Muscle layer of duodenum (tissue), 2 donors: ENCODE measurements at regions not wholly inside any gene's neighbourhood (a gene's known extent, or its start where the extent isn't known, plus 50 kb on each side); places are given as distances from the start of the nearest gene placed in this dataset.

ENCODE experiments used
- H3K27ac ChIP-seq: one replicate; pipeline ENCODE4 v1.7.0; 2013; ENCODE audit warnings: mild to moderate bottlenecking, low read length
- H3K27me3 ChIP-seq: one replicate; pipeline ENCODE4 v1.7.0; 2013; ENCODE audit warnings: low read depth, mild to moderate bottlenecking, control low read depth, low read length
- H3K36me3 ChIP-seq, 2 donors: one replicate each; pipeline ENCODE4 v1.7.0; 2013; ENCODE audit warnings: low read length in 2 of 2, control low read depth in 1 of 2, mild to moderate bottlenecking in 1 of 2; ENCODE audit not compliant: insufficient read depth in 2 of 2, control insufficient read depth in 1 of 2
- H3K4me1 ChIP-seq, 2 donors: one replicate each; pipeline ENCODE4 v1.7.0; 2013; ENCODE audit warnings: low read length in 2 of 2, mild to moderate bottlenecking in 2 of 2, control low read depth in 1 of 2, moderate library complexity in 1 of 2; ENCODE audit not compliant: insufficient read depth in 2 of 2, control insufficient read depth in 1 of 2
- H3K4me3 ChIP-seq, 2 donors: one replicate each; pipeline ENCODE4 v1.7.0; 2013; ENCODE audit warnings: low read length in 2 of 2, low read depth in 1 of 2, mild to moderate bottlenecking in 1 of 2
- H3K9me3 ChIP-seq, 2 donors: one replicate each; pipeline ENCODE4 v1.7.0; 2013; ENCODE audit warnings: low read length in 2 of 2, control low read depth in 1 of 2, mild to moderate bottlenecking in 1 of 2; ENCODE audit not compliant: control insufficient read depth in 1 of 2
- donor health status: healthy.

DNA sequence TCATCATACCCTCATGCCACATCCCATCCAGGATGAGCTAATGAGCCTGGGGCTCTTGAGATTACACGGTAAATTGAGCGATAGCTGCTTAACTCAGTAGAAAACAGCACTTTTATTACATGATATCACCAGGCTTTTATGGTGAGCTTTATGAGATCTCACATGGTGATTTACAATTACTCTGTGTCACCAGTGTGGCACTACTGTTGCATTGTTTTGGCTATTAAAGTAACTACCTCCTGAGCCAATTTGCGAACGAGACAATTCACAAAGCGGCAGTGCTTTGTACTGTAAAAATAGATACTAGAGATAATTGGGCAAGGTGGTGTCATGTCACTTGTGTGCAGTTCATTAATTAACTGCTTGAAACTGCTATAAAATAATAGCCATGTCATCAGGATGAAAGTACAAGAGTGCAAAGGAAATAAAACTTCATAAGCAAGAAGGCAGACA lies 767.7 kb upstream of the ADGRL2 start:
- no peaks in the 10 kb centered on the region for H3K9me3 ChIP-seq
- no peak overlapping the region for H3K27ac ChIP-seq
- H3K36me3 ChIP-seq: no peaks in the 10 kb centered on the region
- H3K4me1 ChIP-seq: no peaks in the 10 kb centered on the region
- H3K27me3 ChIP-seq: no peaks in the 10 kb centered on the region
- no peak overlapping the region for H3K4me3 ChIP-seq

- H3K27me3 ChIP-seq: no peaks in the 10 kb centered on the region
- no peaks in the 10 kb centered on the region for H3K9me3 ChIP-seq
- no peak overlapping the region for H3K27ac ChIP-seq
- H3K4me1 ChIP-seq: no peaks in the 10 kb centered on the region
- H3K36me3 ChIP-seq: no peaks in the 10 kb centered on the region
- H3K4me3 ChIP-seq: no peak overlapping the region
These were observed 768.4 kb upstream of the ADGRL2 start for GRCh38 chr1:81032374-81032773.

DNA sequence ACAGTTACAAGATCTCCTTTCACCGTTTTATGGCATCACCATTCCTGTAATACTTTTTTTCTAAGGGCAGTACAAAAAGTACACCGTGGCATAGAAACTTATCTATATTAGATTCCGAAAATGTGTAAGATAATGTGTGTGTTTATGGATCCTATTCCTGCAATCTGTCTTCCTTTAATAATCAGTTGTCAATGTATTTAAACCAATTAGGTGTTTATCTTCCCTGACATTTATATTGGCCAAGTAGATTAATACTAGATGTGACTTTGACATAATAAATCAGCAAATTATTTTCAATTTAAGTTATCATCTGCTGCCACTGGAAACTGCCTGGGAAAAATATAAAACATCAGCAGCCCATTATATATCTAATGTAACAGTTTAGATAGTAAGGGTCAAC lies 770.3 kb upstream of the ADGRL2 start:
- Histone ChIP-seq H3K9me3 (no peaks in the 10 kb centered on the region), H3K27me3 (no peaks in the 10 kb centered on the region), H3K27ac (no peak overlapping the region), H3K4me3 (no peak overlapping the region), H3K36me3 (no peaks in the 10 kb centered on the region), H3K4me1 (no peaks in the 10 kb centered on the region)

DNA sequence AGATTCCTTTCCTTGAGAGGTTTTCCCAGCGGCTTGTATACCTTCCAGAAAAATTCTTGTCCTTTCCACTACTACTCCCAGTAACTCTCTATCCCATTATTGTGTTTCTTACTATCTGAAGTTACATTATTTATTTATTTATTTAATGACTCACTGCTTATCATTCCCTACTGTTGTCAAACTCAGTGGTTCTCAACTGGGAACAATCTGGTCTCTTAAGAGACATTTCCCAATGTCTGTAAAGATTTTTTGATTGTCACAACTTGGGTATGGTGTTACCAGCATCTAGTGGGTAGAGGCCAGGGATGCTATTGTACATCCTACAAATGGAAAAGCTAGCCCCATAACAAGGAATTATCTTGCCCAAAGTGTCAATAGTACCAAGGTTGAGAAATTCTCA lies 771.5 kb upstream of the ADGRL2 start:
- no peaks in the 10 kb centered on the region for H3K36me3 ChIP-seq
- no peak overlapping the region for H3K27ac ChIP-seq
- no peaks in the 10 kb centered on the region for H3K27me3 ChIP-seq
- no peaks in the 10 kb centered on the region for H3K4me1 ChIP-seq
- H3K4me3 ChIP-seq: no peak overlapping the region
- H3K9me3 ChIP-seq: no peaks in the 10 kb centered on the region

GRCh38 chr1:81023187-81023724 lies 777.5 kb upstream of the ADGRL2 start:
- no peaks in the 10 kb centered on the region for H3K27me3 ChIP-seq
- H3K27ac ChIP-seq: no peak overlapping the region
- no peaks in the 10 kb centered on the region for H3K9me3 ChIP-seq
- no peak overlapping the region for H3K4me3 ChIP-seq
- no peaks in the 10 kb centered on the region for H3K36me3 ChIP-seq
- H3K4me1 ChIP-seq: no peaks in the 10 kb centered on the region

- Histone ChIP-seq H3K4me3 (no peak overlapping the region), H3K4me1 (no peaks in the 10 kb centered on the region), H3K36me3 (no peaks in the 10 kb centered on the region), H3K27me3 (no peaks in the 10 kb centered on the region), H3K9me3 (no peaks in the 10 kb centered on the region), H3K27ac (no peak overlapping the region)
These were observed 779.6 kb upstream of the ADGRL2 start for GRCh38 chr1:81021134-81021533.

GRCh38 chr1:81020506-81020905 lies 780.2 kb upstream of the ADGRL2 start:
- H3K9me3 ChIP-seq: no peaks in the 10 kb centered on the region
- no peak overlapping the region for H3K27ac ChIP-seq
- H3K27me3 ChIP-seq: no peaks in the 10 kb centered on the region
- H3K4me1 ChIP-seq: no peaks in the 10 kb centered on the region
- H3K36me3 ChIP-seq: no peaks in the 10 kb centered on the region
- no peak overlapping the region for H3K4me3 ChIP-seq

GRCh38 chr1:81010126-81010525 lies 790.6 kb upstream of the ADGRL2 start:
- Histone ChIP-seq H3K9me3 (no peaks in the 10 kb centered on the region), H3K27me3 (no peaks in the 10 kb centered on the region), H3K27ac (no peak overlapping the region), H3K36me3 (no peaks in the 10 kb centered on the region), H3K4me3 (no peak overlapping the region), H3K4me1 (no peaks in the 10 kb centered on the region)

DNA sequence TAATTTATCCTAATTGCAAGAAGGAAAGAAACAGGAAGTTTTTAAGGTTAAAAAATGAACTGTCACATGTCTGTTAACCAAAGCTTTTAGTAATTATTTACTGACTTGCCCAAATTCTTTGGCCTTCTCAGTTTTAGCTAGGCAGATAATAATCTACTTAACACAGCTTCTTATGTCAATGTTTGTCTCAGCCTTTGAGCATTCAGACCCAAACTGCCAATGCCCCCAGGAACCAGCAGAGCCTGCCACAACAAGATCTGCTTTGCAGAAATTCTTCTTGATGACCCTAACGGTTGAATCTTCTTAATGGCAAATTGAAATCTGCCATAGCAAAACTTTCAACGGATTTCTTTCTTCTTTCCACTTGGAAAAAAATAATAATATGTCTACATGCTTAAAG lies 792.4 kb upstream of the ADGRL2 start:
- H3K27me3 ChIP-seq: no peaks in the 10 kb centered on the region
- no peak overlapping the region for H3K27ac ChIP-seq
- H3K4me1 ChIP-seq: no peaks in the 10 kb centered on the region
- H3K4me3 ChIP-seq: no peak overlapping the region
- H3K9me3 ChIP-seq: no peaks in the 10 kb centered on the region
- no peaks in the 10 kb centered on the region for H3K36me3 ChIP-seq

DNA sequence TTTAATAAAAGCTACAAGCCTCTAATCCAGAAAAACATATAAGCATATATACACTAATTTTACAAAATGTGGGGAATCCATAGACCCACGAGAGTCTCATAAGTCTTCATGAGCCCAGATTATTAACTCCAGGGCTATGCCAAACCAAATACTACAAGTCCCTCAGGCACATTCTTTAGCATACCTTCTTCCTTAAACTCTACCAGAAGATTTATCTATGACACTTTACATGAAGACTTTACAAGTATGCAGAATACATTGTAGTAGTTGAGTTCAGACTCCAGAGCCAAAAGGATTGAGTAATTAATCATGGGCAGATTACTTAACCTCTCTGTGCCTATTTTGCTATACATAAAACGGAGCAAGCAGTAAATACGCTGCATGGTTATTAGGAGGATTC lies 793.7 kb upstream of the ADGRL2 start:
- Histone ChIP-seq H3K27ac (no peak overlapping the region), H3K4me3 (no peak overlapping the region), H3K9me3 (no peaks in the 10 kb centered on the region), H3K27me3 (no peaks in the 10 kb centered on the region), H3K36me3 (no peaks in the 10 kb centered on the region), H3K4me1 (no peaks in the 10 kb centered on the region)

- Histone ChIP-seq H3K27me3 (no peaks in the 10 kb centered on the region), H3K4me3 (no peak overlapping the region), H3K36me3 (no peaks in the 10 kb centered on the region), H3K4me1 (no peaks in the 10 kb centered on the region), H3K27ac (no peak overlapping the region), H3K9me3 (no peaks in the 10 kb centered on the region)
These were observed 794.2 kb upstream of the ADGRL2 start for GRCh38 chr1:81006502-81006901.

DNA sequence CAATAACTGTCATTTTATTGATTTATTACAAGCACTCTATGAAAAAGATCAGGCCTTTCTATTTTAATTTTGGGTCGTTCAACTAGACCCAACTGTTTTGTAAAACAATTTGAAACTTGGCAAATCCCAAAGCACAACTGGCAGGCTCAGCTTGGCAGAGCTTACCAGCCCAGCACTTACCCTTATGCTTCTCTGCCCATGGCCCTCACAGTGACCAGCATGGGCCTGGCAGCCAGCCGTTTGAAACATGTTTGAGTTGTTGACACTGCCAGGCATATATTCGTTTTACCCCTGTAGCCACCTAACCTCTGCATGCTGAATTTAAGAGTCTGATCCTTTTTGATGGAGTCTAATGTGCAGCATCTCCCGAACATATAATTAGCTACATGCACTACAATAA lies 796.7 kb upstream of the ADGRL2 start:
- Histone ChIP-seq H3K36me3 (no peaks in the 10 kb centered on the region), H3K27ac (no peak overlapping the region), H3K27me3 (no peaks in the 10 kb centered on the region), H3K4me1 (no peaks in the 10 kb centered on the region), H3K4me3 (no peak overlapping the region), H3K9me3 (no peaks in the 10 kb centered on the region)
